Hippocampal formation (tissue), 2 donors: ENCODE measurements at regions not wholly inside any gene's neighbourhood (a gene's known extent, or its start where the extent isn't known, plus 50 kb on each side); places are given as distances from the start of the nearest gene placed in this dataset.
"Not testable (repeated sequence)": the region's sequence is repeated elsewhere in the genome, so short reads cannot be mapped to it uniquely, and the experiment has no call there.

Experiments used
- DNase-seq, 2 donors: peaks; one replicate each; lab custom pipeline; 2025; lab: John Stamatoyannopoulos, UW

DNA sequence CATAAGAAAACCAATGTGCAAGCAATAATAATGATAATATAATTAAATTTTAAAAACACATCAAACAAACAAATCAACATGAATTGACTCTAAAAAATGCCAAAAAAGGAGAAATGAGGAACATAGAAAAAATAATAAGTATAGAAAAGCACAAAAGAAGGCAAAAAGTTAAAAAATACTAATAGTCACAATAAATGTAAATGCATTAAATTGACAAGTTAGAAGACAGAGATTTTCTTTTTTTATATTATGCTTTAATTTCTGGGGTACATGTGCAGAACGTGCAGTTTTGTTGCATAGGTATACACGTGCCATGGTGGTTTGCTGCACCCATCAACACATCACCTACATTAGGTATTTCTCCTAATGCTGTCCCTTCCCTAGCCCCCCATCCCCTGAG is 767.0 kb downstream of the ADCYAP1 start:
- not testable (repeated sequence) for DNase-seq

DNA sequence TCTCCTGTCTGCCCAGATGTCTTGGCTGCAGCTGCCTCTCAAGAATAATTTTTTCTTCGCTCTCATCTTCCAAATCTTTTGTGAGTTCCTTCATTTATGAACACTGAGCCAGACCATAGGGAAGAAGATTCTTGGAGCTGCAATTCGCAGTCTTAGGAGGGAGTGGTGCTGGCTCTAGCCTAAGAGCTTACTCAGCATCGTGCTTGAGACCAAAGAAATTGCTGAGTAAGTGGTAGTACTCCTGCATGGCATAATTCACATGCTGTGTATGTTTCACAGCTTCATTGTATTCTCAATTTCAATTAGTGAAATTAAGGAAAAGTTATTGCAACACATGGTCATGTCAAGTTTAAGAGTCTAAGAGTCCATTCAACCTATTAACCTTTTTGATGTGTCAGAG is 771.7 kb downstream of the ADCYAP1 start:
- DNase-seq: no peak

DNA sequence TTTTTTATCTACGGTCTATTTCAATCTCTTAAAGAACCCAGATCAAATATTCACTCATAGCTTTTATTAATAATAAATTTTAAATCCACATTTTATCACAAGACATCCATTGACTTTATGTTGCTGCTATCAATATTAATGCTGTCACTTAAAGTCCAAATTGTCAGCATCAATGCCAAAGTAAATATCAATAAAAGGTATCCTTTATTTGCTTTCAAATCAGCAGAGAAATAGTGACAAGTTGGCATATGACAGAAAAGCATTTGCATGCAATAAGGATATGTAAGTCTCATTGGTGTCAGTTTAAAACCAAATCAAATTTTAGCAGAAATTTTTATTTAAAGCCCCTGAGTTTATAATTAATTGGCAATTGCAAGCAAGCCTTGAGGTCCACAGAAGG is 775.4 kb downstream of the ADCYAP1 start:
- DNase-seq: no peak

DNA sequence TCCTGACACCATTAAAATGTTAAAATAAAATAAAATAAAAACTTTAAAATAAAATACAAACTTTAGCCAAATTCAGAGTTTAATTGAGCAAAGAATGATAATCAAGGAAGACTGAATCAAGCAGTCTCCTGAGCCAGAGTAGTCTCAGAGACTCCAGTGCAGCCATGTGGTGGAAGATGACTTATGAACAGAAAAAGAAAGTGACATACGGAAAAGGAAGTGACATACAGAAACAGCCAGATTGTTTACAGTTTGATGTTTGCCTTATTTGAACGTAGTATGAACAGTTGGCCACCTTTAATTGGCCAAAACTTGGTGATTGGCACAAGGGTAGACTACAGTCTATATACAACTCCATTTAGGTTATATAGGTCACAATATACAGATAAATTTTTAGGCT is 787.2 kb downstream of the ADCYAP1 start:
- DNase-seq: no peak

DNA sequence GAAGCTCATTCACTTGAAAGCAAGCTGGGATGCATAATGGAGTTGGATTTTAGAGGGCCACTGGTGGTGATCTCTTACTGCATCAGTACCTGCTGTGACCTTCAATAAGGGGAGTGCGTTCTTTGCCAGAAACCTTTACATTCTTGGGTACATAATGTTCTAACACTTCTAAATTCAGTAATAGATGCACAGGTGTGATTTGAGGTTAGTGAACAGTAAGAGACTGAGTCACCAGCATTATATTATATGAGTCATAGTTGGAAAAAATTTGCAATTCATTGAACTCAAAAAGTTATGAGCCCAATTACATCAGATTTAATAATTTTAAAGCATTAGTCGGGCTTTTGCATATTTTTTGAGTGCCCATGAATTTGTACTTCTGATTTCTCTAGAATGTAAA is 803.3 kb downstream of the ADCYAP1 start:
- DNase-seq: no peak

DNA sequence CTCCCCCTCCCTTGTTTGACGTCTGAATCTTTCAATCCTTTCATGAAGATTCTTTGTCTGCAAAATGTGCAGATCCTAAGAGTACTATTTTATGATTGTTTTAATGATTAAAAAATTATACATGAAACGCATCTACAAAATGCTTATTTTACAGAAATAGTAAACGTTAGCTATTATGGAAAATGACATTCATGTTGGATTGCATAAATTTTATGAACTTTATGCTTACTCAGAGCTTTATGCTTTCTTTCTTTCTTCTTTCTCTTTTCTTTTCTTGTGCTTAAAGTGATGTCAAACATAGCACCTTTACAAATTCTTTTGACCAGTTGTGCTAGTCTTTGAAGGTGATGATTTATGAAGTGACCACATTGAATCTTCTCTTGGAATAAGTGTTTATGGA is 805.4 kb downstream of the ADCYAP1 start:
- no peak for DNase-seq

DNA sequence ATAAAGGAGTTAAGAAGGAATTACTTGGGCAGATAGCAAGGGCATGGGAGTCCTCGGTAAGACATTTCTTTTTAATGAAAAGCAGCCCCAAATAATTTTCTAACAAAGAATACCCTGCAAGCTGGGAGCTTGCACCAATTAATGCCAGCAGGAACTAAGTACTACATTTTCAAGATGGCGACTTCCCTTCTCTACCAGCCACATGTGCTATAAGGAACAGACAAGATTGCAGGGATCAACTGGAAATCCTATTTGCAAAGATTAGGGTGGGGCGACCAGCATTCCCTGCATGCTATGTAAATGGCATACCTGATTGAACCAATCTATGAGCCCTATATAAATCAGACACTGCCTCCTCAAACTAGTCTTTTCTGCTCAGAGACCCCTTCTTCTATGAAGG is 827.5 kb downstream of the ADCYAP1 start:
- DNase-seq: no peak

DNA sequence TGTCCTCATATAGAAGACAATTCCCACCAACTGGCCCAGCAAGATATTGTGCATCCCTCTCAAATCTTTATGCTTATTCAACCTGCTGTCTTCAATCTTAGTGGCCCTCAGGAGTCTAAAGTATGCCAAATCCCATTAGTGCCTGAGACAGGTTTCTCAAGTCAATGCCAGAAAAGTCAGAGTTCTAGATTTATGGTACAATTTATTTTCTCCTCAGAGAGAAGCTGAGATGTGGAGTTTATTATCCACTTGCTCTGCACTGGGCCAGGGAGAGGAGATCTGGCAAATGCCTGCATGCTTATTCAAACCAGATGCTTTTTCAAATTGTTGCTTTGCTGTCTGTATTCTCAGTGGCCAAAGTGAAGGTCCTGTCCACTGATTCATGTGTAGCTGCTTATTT is 825.2 kb downstream of the METTL4 start:
- no peak for DNase-seq

DNA sequence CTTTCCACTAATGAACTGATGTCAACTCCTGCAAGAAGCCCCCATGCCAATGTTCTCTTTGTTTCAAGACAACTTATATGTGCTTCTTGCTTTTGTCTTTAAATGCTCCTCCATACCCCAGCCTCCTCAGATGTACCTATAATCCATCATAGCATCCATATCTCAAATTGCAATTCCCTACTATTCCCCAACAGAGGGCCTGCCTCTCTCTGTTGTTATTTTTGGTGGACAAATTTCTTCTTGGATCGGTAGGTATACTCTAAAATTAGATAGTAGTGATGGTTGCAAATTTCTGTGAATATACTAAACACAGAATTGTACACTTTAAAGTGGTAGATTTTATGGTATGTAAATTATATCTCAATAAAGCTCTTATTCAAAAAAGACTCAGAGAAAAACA is 820.1 kb downstream of the METTL4 start:
- no peak for DNase-seq

DNA sequence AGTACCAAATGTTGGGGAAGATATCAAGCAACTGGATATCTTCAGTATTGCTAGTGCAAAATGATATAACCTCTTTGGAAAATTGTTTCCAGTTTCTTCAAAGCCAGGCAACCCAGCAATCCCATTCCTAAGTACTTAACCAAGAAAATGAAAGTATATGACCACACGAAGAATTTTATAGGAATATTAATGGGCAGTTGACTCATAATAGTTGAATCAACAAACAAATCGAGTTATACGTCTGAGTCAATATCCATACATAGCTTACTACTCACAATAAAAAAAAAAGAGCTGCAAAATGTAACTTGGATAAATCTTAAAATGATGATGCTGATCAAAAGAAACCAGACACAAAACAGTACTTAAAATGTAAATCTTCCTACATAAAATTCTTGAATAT is 810.4 kb downstream of the METTL4 start:
- no peak for DNase-seq

DNA sequence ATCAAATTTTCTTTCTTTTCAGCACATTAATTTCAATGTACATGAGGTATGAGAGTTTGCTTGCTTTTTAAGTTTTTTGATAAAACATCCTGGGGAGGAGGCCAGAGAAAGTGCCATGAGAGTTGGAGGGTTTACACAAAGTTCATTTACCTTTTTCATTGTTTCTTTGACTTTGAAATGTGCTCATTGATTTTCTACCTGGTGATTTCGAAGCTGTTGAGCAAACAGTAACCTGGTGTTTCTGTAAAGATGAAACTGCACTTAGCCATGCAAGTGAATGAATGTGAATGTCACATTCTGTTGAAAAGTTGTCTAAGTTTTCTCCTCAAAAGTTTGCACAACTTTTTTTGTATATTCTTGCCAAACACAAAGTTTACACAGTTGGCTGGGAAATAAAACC is 797.0 kb downstream of the METTL4 start:
- DNase-seq: no peak

DNA sequence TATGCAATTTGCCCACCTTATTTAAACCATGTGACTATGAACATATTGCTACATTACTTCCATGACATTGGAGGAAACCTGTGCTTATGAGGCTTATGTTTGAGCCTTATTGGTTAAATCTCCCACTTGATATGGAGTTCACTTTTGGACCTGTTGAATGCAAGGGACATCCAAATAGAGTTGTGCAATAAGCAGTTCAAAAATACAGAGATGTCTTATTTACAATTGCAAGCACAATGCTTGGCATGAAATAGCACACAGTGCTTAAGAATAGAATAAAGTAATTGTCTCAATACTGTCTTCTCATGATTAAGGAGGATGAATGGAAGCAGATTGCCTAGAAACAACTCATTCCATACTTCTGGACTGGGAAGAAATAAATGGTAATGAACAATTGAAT is 793.5 kb downstream of the METTL4 start:
- DNase-seq: no peak

DNA sequence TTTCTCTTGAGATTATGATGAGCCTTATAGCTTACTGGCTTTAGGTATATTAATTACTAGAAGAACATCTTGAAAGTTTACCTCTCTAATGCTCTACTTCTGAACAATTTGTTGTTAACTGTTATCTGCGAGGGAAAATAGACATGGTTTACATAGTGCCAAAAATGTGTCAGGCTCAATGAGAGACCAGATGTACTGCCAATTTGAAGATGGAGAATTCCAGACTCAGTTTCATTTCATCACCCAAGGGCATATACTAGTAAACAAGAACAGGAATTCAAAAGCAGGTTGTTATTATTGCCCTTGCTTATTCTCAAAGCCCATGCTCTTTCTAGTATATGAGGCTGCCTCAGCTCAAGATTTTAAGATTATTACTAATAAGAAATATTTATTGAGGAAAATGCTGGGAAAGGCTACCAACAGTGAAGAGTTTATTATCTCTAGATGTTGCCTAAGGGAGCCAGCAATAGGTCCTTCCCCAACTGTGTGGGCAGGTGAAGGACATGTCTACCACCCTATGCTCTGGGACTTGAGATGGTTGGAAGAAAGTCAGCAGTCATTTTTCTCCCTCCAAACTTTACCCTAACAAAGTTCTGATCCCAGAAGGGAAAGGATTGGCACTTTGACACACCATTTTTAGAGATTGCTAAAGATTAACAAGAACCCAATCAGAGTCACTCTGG is 792.7 kb downstream of the METTL4 start:
- DNase-seq: no peak

DNA sequence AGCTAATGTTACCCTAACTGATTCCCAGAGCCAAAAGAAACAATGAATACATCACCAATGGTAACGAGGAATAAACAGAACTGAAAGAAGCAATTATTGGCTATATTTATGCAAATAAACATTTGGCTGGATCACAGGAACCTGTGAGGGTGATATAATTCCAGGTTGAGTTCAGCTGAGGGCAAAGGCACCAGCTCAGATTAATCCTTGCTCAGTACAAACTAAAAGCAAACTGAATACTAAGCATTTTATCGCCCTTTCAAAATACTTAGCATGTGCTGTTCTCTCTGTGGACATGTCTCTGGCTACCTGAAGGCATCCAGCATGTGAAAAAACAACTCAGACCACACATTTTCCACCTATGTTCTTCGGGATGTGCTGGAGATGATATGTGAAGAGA is 791.7 kb downstream of the METTL4 start:
- DNase-seq: no peak

DNA sequence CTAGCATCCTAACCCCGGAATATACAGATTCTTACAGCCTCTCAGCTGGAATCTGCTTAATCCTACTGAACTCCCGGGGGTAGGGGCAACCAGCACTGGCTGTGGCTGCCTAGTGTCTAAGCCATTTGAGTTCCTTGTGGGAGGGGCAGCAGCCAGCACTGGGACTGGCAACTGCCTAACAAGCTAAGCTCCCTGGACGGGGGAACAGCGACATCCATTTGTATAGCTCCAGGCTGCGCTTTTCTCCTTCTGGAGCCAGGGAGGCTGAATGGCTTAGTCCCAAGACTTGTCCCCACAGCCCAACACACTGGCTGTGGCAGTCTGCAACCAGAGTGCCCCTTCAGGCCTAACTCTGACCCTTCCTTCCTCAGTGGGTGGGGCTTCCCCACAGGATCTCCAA is 787.2 kb downstream of the METTL4 start:
- no peak for DNase-seq

DNA sequence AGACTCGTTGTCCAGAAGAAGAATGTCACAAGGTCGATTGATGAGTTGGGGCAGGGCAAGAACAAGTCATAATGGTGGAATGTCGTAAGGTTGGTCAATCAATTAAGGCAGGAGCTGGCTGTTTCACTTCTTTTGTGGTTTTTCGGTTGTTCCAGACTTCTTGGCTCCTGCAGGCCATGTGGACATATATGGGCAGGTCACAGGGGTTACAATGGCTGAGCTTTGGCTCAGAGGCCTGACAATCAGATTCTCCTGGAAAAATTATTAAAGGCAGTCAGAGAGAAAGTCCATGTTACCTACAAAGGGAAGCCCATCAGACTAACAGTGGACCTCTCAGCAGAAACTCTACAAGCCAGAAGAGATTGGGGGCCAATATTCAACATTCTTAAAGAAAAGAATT is 785.3 kb downstream of the METTL4 start:
- DNase-seq: not testable (repeated sequence)

DNA sequence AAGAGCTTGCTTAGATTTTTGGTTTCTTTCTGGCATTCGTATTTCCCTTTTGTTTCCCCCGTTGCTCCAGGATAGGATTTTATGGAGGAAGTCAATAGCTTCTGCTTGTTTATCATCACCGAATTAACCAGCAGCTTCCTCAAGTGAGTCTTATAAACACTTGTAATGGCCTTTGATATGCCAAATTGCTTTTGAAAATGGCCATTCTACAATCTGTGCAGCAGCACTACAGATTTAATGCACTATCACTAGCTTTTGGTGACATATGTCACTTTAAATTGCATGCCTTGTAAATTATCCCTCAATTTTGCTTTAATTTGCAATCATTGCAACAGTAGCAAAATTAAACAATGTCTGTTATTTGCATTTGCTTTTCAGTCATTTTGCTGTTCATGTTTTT is 774.7 kb downstream of the METTL4 start:
- DNase-seq: no peak

DNA sequence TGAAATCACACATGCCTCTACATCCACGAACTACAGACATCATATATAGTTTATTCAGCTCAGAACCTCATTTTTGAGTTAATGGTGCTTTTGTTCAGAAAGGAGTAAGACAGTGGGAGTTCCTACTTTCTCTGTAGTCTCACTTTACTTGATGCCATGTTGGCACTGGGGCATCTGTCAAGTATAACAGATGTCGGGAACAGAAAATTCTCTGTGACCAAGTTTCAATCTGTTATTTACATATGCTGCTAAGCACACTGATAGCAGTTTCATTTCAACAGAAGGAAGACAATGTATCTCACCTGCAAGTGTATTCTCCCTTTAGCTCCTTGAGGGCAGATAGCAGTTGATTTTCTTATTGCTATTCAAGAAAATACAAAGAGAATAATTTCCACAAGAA is 774.1 kb downstream of the METTL4 start:
- DNase-seq: no peak

DNA sequence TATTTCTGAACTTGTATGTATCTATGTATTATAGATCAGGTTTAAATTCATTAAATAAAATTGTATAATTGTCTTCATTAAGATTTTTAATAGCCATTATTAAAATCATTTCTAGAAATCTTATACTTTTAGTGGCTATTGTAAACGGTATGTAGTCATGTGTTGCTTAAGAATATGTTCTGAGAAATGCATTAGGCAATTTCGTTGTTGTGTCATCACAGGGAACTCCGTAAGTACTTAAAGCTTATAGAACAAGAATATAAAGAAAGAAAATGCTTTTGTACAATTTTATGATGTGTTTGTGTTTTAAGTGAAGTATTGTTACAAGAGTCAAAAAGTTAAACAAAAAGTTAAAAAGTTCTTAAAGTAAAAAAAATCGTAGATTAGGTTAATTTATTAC is 765.8 kb downstream of the METTL4 start:
- DNase-seq: no peak

DNA sequence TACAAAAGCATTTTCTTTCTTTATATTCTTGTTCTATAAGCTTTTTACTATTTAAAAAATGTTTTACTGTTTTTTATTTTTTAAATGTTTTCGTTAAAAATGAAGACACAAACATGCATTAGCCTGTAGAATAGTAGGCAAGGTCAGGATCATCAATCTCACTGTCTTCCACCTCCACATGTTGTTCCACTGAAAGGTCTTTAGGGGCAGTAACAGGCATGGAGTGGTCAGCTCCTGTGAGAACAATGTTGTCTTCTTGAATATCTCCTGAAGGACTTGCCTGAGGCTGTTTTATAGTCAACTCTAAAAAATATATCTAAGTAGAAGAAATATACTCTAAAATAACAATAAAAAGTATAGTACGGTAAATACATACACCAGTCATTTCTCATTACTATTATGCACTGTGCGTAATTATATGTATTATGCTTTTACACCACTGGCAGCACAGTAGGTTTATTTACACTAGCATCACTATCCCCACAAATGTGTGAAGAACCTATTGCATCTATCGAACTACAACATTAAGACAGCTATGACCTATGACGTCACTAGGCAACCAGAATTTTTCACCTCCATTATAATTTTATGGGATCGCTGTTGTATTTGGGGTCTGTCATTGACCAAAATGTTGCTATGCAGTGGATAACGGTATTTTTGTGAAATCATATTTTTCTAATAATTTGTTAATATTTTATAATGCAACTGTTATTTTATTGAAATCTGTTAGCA is 764.3 kb downstream of the METTL4 start:
- DNase-seq: no peak

DNA sequence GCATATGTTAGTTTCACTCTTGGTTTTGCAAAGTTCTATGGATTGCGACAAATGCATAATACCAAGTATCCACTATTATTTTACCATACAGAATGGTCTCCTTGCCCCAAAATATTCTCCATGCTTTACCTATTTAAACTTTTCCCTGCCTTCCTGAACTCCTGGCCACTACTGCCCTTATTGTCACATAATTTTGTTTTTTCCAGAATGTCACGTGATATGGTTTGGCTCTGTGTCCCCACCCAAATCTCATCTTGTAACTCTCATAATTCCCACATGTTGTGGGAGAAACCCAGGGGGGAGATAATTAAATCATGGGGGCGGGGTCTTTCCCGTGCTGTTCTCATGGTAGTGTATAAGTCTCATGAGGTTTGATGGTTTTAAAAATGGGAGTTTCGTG is 760.0 kb downstream of the METTL4 start:
- DNase-seq: no peak

DNA sequence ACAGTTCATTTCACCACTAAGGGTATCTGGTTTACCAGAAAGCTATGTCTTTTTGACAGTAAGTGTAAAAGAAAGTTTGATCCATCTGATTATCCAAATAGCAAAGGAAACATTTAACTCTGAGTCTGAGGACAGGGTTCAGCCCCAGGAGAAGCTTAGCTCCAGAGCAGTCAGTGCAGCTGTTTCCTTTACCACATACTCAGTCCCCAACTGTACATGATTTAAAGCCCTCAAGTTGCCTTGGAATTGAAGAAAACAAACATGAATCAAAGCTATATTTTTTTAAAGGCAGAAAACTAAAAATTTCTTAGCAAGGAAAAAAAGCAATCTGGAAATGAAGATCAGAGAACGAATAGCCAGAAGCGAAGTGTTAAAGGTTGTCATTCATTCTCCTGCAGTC is 746.0 kb downstream of the METTL4 start:
- DNase-seq: no peak

DNA sequence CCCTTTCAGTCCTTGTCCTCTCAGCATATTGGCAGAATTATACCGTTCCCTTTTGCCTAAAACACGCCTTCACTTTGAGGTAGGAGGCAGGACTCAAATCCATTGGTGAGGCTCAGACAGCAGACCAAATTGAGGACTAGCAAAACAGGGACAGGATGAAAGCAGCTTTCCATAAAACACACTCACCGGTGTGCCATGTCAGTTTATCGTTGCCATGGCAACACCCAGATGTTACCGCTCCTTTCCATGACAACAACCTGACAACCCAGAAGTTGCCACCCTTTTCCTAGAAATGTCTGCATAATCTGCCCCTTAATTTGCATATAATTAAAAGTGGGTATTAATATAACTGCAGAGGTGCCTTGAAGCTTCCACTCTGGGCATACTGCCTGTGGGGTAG is 730.4 kb downstream of the METTL4 start:
- no peak for DNase-seq

DNA sequence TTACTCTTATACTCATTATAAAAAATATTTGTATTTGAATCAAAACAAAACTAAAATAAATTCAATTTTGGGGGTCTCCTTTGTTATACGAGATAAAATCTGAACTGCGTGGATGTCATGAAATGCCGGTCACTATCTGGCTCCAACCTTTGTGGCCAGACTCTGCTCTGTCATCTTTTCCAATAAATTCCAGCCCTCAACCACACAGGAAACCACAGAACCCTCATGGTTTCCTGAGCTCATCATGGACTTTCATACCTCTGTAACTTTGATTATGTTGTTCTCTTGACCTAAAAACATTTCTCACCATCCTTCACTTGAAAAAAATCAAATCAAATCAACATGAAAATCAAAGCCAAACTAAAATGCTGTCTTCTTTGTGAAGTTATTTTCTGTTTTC is 724.7 kb downstream of the METTL4 start:
- DNase-seq: no peak
